GM12875 (cell line): ENCODE measurements at regions not wholly inside any gene's neighbourhood (a gene's known extent, or its start where the extent isn't known, plus 50 kb on each side); places are given as distances from the start of the nearest gene placed in this dataset.

ENCODE experiments used
- H3K4me3 ChIP-seq: one replicate; pipeline ENCODE4 v1.5.1; 2011; ENCODE audit warnings: low read depth, low read length, control low read depth
- TF ChIP-seq, protein P1 (sequence below): IDR thresholded peaks from 2 replicates; pipeline ENCODE4 v1.5.1; 2011; ENCODE audit warnings: low read depth, mild to moderate bottlenecking, control low read depth, inconsistent platforms, low read length, moderate library complexity, borderline replicate concordance; ENCODE audit not compliant: insufficient read depth

DNA sequence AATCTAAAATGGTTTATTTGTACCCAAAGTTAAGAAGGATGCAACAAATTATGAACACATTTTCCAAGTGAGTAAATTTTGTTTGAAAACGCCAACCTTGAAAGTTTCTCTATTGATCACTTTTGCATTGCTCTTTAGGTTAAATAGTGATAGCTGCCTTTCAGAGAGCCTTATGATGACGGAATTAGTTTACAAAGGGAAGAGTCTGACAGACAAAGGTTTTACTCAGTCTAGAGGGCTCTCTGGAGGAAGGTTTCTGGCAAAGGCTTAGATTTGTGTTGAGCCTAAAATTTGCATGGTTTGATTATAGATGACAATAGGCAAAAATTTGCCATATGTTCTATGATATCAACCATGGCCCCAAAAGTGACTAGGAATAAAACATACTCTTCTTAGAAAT, 95.9 kb upstream of the RUNX1 start:
- no peak overlapping the region for H3K4me3 ChIP-seq
- TF ChIP-seq, protein P1, sequence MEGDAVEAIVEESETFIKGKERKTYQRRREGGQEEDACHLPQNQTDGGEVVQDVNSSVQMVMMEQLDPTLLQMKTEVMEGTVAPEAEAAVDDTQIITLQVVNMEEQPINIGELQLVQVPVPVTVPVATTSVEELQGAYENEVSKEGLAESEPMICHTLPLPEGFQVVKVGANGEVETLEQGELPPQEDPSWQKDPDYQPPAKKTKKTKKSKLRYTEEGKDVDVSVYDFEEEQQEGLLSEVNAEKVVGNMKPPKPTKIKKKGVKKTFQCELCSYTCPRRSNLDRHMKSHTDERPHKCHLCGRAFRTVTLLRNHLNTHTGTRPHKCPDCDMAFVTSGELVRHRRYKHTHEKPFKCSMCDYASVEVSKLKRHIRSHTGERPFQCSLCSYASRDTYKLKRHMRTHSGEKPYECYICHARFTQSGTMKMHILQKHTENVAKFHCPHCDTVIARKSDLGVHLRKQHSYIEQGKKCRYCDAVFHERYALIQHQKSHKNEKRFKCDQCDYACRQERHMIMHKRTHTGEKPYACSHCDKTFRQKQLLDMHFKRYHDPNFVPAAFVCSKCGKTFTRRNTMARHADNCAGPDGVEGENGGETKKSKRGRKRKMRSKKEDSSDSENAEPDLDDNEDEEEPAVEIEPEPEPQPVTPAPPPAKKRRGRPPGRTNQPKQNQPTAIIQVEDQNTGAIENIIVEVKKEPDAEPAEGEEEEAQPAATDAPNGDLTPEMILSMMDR: no peak

DNA sequence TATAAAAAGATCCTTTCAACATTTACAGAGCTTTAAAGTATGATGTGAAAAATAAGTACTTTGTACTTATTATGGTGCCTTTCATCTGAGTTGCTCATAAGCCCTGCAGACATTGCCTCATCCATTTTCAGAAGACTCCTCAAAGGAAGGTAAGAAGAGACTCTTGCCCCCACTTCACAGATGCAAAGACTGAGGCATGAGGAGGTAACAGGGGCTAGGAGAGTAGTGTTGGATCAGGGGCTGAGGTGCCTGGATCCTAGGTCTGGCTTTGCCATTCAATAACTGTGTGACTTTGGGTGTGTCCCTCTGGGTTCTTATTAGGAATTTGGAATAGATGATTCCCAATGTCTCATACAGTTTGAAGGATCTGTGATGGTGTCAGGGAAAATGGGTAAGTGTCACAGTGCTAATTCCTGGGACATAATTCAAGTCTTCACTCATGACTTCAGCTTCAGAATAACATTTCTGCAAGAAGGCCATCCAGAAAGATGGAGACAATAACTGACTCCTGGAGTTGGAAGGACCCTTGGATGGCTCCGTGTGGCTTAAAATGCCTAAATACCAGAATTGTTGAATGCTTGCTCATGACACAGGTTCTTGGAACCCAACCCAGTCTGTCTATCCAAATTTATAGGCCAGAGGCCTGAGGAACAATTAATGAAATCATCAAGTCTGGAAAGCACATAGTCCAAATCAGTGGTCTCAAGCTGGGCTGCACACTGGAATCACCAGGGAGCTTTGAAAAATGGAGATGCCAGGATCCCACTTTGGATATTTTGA, 93.1 kb upstream of the RUNX1 start:
- TF ChIP-seq, protein P1: no peak
- no peak overlapping the region for H3K4me3 ChIP-seq

DNA sequence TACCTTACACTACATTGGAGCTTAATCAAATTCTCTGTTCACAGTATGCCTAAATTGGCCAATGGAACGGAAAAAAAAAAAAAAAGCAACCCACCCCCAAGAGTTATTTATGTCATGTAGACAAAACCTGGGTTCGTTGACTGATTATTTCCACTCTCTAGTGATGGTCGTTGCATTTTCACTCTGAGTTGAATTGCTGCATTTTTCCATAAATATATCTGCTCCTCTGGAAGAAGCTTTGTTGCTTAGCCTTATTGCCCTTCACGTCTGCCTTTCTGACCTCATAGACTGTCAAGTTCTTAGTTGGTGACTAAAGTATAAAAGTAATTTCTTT, 90.2 kb upstream of the RUNX1 start:
- no peak overlapping the region for H3K4me3 ChIP-seq

DNA sequence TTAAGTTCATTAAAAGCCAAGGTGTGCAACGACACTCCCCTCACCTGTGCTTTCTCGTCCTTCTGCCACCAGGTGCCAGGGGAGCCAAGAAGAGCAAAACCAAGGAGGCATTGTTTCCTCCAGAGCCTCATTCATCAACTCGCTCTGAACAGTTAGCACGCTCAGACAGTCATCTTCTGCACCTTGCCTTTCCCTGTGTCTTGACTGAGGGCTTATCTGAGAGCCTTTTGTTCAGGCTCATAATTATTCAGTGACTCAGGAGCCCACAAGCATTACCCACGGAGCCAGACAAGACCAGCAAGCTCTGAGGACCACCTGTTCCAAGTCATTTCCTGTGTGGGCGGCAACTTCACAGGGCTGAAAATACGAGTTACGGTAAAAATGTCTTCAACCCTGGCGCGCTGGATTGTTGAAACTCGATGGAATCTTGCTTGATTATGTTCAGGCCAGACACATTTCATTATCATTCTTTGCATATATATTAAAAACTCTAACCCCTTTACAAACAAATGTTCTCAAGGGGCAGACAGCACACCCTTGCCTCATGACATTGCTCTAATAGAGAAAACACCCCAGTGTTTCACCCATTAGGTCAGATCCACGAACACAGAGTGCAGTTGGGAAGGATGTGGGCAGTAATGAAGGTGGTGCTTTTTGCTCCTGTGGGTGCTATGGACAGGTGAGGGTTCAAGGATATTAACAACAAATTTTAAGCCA, 89.7 kb upstream of the RUNX1 start:
- H3K4me3 ChIP-seq: no peak overlapping the region
- TF ChIP-seq, protein P1: no peak

More for the DNA sequence above, 90.2 kb upstream of the RUNX1 start:
- TF ChIP-seq, protein P1: no peak

DNA sequence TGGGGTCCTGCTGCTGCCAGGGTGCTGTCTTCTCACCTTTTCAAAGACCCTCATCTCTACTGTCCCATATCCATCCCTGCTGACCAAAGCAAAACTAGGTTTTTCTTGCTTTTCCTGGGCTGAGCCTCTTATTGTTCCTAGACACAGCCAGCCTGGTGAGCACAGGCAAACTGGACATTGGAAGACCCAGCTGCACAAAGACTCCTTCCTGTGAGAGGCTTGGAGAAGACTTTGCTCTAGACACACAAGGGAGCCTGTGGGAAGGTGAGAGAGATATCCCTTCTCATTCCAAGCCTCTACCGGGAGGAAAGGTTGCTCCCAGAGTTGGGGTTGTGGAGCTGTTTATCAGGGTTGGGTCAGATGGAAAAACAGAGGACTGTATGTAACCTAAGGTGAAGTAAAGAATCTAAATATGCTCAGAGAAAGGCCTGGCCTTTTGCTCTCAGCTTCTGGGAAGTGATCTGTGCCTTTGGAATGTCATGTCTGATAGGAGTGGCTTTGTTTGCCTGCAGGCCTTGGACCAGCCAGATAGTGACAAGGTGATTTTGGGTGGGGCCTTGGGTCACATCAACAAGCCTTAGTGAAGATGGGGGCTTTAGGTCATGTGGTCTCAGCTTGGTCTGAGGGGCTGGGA, 87.6 kb upstream of the RUNX1 start:
- H3K4me3 ChIP-seq: no peak overlapping the region
- TF ChIP-seq, protein P1: no peak

DNA sequence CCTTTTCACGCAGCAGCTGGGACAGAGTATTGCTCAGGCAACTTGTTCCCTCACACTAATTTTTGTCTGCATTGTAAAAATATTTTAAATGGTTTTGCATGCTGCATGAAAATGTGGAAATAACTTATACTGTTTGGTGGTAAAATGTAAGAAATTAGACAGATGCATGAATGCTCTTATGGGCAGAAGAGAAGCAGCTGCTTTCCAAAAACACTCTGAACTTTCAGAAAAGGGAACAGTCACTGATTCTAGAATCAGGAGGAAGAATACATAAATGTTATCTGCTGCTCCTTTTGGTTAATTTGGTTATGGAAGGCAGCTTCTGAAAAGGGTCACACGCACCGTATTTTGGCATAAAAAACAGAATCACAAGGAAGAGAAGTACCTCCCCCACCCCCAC, 87.0 kb upstream of the RUNX1 start:
- TF ChIP-seq, protein P1: no peak
- H3K4me3 ChIP-seq: no peak overlapping the region
